DND-41 (cell line): ENCODE measurements at regions not wholly inside any gene's neighbourhood (a gene's known extent, or its start where the extent isn't known, plus 50 kb on each side); places are given as distances from the start of the nearest gene placed in this dataset.
"Not testable (repeated sequence)": the region's sequence is repeated elsewhere in the genome, so short reads cannot be mapped to it uniquely, and the experiment has no call there.

Source experiments
- ATAC-seq: fragments of 200-7000 bp; cut with Tn5 transposase; 3 replicates; pipeline ENCODE4 v1.9.1; 2021; ENCODE audit warnings: low read depth; ENCODE audit not compliant: insufficient read depth
- DNase-seq: peaks from one replicate; pipeline ENCODE4 v3.0.0-alpha.2; 2020
- H2AFZ ChIP-seq: 2 replicates; pipeline ENCODE4 v1.6.0; 2012; ENCODE audit warnings: low read depth, low read length
- H3K27ac ChIP-seq: 2 replicates; pipeline ENCODE4 v1.5.1; 2012; ENCODE audit warnings: low read length, inconsistent platforms
- H3K27me3 ChIP-seq: fragments of 200-600 bp; sonication (generic); 2 replicates; pipeline ENCODE4 v1.6.0; 2012; ENCODE audit warnings: low read length, mild to moderate bottlenecking, inconsistent platforms; ENCODE audit not compliant: insufficient read depth, poor library complexity
- H3K36me3 ChIP-seq: 2 replicates; pipeline ENCODE4 v1.5.1; 2012; ENCODE audit warnings: low read length, inconsistent platforms; ENCODE audit not compliant: insufficient read depth
- H3K4me1 ChIP-seq: 2 replicates; pipeline ENCODE4 v1.5.1; 2012; ENCODE audit warnings: mild to moderate bottlenecking, low read length; ENCODE audit not compliant: insufficient read depth
- H3K4me2 ChIP-seq: 2 replicates; pipeline ENCODE4 v1.6.0; 2012; ENCODE audit warnings: mild to moderate bottlenecking, moderate library complexity, low read length, inconsistent platforms; ENCODE audit not compliant: insufficient read depth
- H3K4me3 ChIP-seq, 2 experiments: fragments of 200-600 bp in 1 of 2; shearing (Covaris generic) in 1 of 2; 2 replicates each; pipeline ENCODE4 v1.5.1; 2012 to 2016; ENCODE audit warnings: inconsistent platforms in 2 of 2, low read length in 2 of 2, mild to moderate bottlenecking in 2 of 2, low read depth in 1 of 2, moderate library complexity in 1 of 2
- H3K79me2 ChIP-seq: 2 replicates; pipeline ENCODE4 v1.6.0; 2012; ENCODE audit warnings: low read length, inconsistent platforms; ENCODE audit not compliant: insufficient read depth
- H3K9ac ChIP-seq: 2 replicates; pipeline ENCODE4 v1.6.0; 2012; ENCODE audit warnings: low read depth, mild to moderate bottlenecking, inconsistent platforms, low read length, moderate library complexity
- H3K9me3 ChIP-seq: 2 replicates; pipeline ENCODE4 v1.5.1; 2012; ENCODE audit warnings: low read length, moderate library complexity, mild to moderate bottlenecking, inconsistent platforms; ENCODE audit not compliant: insufficient read depth, severe bottlenecking
- H4K20me1 ChIP-seq: 2 replicates; pipeline ENCODE4 v1.6.0; 2012; ENCODE audit warnings: low read length; ENCODE audit not compliant: insufficient read depth
- EZH2 ChIP-seq: IDR thresholded peaks from 3 replicates; pipeline ENCODE4 v1.6.1; 2012; ENCODE audit warnings: borderline replicate concordance, low read depth, mild to moderate bottlenecking, moderate library complexity, low read length, inconsistent platforms; ENCODE audit not compliant: severe bottlenecking
- TF ChIP-seq, protein P1 (sequence below): IDR thresholded peaks from 2 replicates; pipeline ENCODE4 v1.5.1; 2012; ENCODE audit warnings: borderline replicate concordance, low read length, moderate library complexity, mild to moderate bottlenecking; ENCODE audit not compliant: poor library complexity, severe bottlenecking; ENCODE audit errors: extremely low read depth

DNA sequence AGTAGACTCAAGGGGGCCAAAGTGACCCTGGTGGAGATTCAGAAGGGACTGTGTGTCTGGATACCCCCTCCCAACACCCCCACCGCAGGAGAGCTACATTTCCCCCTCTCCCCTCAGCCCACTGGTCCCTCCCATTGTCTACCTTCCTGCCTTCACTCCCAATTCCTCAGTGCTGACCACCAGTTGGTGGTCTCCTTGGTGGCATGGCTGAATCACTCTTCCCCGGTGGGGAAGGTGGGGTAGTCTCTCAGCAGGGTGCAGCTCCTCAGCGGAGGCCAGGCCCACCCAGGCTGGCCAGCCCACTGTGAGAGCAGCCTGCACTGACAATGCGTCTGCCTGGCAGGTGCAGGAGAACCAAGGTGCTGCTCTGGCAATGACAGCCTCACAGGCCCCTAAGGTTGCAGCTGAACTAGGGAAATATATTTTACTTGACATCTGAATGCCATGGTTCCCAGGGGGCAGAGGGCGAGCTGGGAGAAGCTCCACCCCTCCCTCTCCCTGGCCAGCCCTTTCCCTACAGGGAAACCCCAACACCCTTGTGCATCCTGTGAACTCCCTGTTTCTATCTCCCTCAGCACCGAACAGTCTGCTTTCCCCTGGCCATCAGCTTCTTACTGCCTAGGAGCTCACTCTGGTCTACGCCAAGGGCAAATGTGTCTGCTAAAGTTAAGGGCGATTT is 62.6 kb upstream of the PAX8 start:
- H3K4me1 ChIP-seq = no peaks in the 10 kb centered on the region
- H4K20me1 ChIP-seq = no peaks in the 10 kb centered on the region
- no peak overlapping the region for H3K27ac ChIP-seq
- H3K36me3 ChIP-seq = no peaks in the 10 kb centered on the region
- no peaks in the 10 kb centered on the region for H3K79me2 ChIP-seq
- H3K9me3 ChIP-seq = no peaks in the 10 kb centered on the region
- TF ChIP-seq EZH2 = no peak
- TF ChIP-seq, protein P1, sequence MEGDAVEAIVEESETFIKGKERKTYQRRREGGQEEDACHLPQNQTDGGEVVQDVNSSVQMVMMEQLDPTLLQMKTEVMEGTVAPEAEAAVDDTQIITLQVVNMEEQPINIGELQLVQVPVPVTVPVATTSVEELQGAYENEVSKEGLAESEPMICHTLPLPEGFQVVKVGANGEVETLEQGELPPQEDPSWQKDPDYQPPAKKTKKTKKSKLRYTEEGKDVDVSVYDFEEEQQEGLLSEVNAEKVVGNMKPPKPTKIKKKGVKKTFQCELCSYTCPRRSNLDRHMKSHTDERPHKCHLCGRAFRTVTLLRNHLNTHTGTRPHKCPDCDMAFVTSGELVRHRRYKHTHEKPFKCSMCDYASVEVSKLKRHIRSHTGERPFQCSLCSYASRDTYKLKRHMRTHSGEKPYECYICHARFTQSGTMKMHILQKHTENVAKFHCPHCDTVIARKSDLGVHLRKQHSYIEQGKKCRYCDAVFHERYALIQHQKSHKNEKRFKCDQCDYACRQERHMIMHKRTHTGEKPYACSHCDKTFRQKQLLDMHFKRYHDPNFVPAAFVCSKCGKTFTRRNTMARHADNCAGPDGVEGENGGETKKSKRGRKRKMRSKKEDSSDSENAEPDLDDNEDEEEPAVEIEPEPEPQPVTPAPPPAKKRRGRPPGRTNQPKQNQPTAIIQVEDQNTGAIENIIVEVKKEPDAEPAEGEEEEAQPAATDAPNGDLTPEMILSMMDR = no peak
- ATAC-seq = no peak
- H3K27me3 ChIP-seq = peaks cover 54% of the 10 kb centered on the region
- H3K9ac ChIP-seq = no peak overlapping the region
- H3K4me2 ChIP-seq = no peak overlapping the region
- no peak overlapping the region for H3K4me3 ChIP-seq
- no peak overlapping the region for H2AFZ ChIP-seq
- no peak for DNase-seq

DNA sequence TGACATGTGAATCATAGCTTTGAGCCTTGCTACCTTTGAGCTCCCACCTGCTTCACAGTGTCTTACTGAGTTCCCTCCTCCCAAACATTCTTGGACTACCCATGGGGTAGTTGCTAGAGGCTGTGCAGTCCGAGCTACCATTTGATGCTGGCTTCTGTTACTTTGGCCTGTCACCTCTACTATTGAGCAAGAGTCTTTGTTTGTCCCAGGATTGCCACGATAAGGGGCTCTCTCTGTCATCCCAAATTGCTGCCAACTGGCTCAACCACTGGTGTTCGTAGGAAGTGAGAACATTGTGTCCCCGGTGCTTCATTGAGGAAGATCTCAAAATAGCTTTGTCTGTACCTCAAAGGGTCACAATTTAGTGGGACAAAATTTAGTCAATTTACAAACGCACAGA is 59.1 kb upstream of the PAX8 start:
- peaks cover 45% of the 10 kb centered on the region for H3K27me3 ChIP-seq
- H4K20me1 ChIP-seq = no peaks in the 10 kb centered on the region
- H3K27ac ChIP-seq = no peak overlapping the region
- TF ChIP-seq, protein P1 = no peak
- no peak for TF ChIP-seq EZH2
- no peak overlapping the region for H3K4me3 ChIP-seq
- no peak for ATAC-seq
- no peaks in the 10 kb centered on the region for H3K79me2 ChIP-seq
- no peaks in the 10 kb centered on the region for H3K9me3 ChIP-seq
- no peaks in the 10 kb centered on the region for H3K36me3 ChIP-seq
- no peak overlapping the region for H2AFZ ChIP-seq
- H3K9ac ChIP-seq = no peak overlapping the region
- no peak overlapping the region for H3K4me2 ChIP-seq
- no peak for DNase-seq
- H3K4me1 ChIP-seq = no peaks in the 10 kb centered on the region

DNA sequence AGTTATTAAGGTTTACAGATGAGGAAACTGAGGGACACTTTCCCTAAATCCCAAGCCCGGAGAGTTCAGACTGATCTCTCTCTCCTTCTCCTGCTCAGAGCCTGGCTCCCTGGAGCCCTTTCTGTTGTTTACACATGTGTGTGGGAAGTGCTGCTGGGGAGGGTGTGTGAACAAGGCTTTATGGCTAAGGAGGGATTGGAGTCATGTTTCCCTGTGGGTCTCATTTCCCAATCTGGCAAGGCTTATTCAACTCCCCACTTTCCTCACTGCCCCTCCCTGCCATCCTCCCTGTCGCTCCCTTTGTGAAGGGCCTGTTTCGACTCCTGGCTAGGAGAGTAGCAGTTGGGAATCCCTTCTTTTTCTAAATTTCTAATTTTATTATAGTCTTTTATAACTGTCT is 57.3 kb upstream of the PAX8 start:
- not testable (repeated sequence) for H3K9ac ChIP-seq, H2AFZ ChIP-seq, H3K4me1 ChIP-seq, H3K9me3 ChIP-seq, H4K20me1 ChIP-seq, H3K36me3 ChIP-seq, DNase-seq, H3K27ac ChIP-seq, H3K4me3 ChIP-seq, H3K4me2 ChIP-seq, ATAC-seq, H3K79me2 ChIP-seq
- peaks cover 35% of the 10 kb centered on the region for H3K27me3 ChIP-seq

DNA sequence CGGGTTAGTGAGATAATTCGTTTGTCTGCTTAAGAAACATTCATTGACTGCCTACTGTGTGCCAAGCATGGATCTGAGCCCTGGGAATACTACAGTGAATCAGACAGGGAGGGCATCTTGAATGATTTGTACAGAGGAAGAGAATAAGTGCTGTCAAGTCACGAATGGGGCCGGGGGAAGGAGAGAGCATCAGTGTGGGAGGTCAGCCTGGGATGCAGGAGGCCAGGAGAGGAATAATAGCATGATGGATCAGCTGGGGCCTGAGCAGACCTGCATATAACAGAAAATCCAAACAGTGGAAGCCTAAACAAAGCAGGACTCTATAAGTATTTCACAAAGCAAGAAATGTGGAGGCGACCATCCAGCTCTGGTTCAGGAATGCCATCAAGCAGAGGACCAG is 55.4 kb upstream of the PAX8 start:
- peaks cover 22% of the 10 kb centered on the region for H3K27me3 ChIP-seq
- DNase-seq = no peak
- no peak overlapping the region for H3K4me3 ChIP-seq
- no peak overlapping the region for H3K27ac ChIP-seq
- H3K9me3 ChIP-seq = no peaks in the 10 kb centered on the region
- H4K20me1 ChIP-seq = no peaks in the 10 kb centered on the region
- no peaks in the 10 kb centered on the region for H3K4me1 ChIP-seq
- H3K36me3 ChIP-seq = no peaks in the 10 kb centered on the region
- ATAC-seq = no peak
- TF ChIP-seq, protein P1 = no peak
- TF ChIP-seq EZH2 = no peak
- no peaks in the 10 kb centered on the region for H3K79me2 ChIP-seq
- H3K4me2 ChIP-seq = no peak overlapping the region
- H2AFZ ChIP-seq = no peak overlapping the region
- H3K9ac ChIP-seq = no peak overlapping the region

DNA sequence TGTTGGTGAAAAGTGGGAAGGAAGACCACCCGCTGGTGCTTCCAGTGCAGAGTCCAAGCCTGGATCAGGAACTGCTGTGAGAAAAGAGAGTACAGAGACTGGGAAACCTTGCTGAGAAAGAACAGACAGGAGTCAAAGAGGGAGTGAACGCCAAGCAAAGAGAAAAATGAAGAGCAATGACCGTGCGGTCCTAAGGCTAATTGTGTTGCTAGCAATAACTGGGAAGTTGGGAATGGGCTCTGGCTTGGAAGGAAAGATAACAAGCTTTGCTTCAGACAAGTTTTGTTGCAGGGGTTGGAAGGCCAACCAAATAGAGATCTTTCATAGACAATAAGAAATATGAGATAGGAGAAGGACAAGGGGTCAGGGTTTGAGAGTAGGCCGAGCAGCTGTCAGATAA is 55.0 kb upstream of the PAX8 start:
- H3K9me3 ChIP-seq, H3K36me3 ChIP-seq, ATAC-seq, H3K4me3 ChIP-seq, H3K4me1 ChIP-seq, DNase-seq, H3K27ac ChIP-seq, H2AFZ ChIP-seq, H4K20me1 ChIP-seq, H3K9ac ChIP-seq, H3K79me2 ChIP-seq, H3K4me2 ChIP-seq: not testable (repeated sequence)
- H3K27me3 ChIP-seq = peaks cover 18% of the 10 kb centered on the region

DNA sequence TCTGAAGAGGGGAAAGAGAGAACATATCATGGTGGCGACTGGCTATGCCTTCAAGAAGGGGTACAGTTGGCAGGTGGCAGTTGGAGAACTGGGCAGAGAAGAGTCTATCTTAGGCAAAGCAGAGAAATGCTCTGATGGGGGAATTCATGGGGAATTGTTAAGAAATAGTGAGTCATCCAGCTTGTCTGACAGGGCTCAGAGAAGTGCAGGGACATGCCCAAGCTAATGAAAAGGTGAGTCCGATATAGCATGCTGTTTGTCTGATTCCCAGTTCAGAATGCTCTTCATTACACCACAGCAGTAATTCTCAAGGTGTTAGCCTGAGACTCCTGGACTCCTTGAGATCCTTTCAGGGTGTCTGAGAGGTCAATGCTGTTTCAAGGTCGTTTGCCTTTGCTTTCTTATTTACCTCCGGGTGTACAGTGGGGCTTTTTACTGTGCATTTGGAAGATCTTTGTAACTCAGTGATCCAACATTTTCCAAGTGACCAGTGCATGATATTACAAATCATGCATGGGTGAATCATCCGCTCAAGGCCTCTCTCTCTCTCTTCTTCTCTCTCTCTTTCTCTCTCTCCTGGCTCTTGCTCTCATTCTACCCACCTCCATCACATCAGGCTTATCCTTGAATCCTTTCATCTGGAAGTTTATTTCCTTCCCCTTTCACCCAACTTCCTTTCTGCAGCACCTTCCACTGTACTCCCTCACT is 51.5 kb upstream of the PAX8 start:
- not testable (repeated sequence) for H3K4me2 ChIP-seq, H2AFZ ChIP-seq, H3K4me1 ChIP-seq, H3K27ac ChIP-seq, H4K20me1 ChIP-seq, H3K27me3 ChIP-seq, H3K9me3 ChIP-seq, H3K4me3 ChIP-seq, H3K79me2 ChIP-seq, H3K9ac ChIP-seq, DNase-seq, H3K36me3 ChIP-seq, ATAC-seq
